RKO (cell line): ENCODE measurements at regions not wholly inside any gene's neighbourhood (a gene's known extent, or its start where the extent isn't known, plus 50 kb on each side); places are given as distances from the start of the nearest gene placed in this dataset.

Experiments
- DNase-seq: peaks from one replicate; pipeline ENCODE4 v3.0.0-alpha.2; 2016; ENCODE audit warnings: low spot score

DNA sequence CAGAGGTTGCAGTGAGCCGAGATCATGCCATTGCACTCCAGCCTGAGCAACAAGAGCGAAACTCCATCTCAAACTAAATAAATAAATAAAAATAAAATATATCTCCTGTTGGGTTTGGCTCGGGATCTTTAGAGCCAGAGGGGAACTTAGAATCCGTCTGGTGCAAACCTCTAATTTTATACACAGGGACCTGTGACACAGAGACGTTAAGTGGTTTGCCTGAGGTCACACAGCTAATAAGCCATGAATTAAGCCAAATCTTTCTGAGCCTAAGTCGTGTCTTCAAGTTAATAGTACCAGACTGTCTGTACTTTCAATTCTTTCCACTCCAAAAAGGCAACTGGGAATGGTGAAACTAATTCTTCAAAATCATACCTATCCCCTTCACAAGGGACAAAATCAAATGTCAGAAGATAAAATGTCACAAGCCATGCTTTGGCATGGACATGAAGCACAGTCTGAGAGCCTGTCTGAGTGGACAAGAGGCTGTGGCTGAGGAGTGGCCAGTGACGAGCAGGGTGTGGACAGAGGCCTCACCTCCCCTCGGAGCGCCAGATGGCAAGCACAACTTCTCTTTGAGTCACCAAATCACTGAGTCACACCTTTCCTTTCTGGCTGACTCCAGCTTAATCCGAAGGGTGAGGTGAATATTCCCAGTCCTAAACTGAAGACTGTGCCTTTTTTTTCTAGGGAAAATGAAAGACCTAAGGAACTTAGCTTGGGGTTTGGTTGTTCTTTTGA lies 177.4 kb downstream of the TFAP2A start:
- peak; percentile 89 for DNase-seq

DNA sequence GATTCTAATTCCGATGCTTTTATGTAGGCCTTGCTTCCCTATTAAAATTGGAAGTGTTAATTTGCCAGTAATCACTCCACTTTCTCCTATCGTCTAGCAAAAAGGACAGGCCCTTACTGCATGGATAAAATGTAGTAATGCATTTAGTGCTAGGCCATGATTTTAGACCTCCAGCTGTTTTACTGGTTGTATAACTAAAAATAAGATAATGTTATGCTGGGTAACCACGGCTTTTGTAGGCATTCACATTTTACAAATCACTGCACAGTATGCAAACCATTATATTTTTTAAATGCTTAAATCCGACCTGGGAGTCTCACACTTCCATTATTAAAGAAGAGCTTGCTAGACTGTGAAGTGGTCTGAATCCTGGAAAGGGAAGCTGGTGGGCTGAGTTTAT lies 179.5 kb downstream of the TFAP2A start:
- DNase-seq, result no peak

DNA sequence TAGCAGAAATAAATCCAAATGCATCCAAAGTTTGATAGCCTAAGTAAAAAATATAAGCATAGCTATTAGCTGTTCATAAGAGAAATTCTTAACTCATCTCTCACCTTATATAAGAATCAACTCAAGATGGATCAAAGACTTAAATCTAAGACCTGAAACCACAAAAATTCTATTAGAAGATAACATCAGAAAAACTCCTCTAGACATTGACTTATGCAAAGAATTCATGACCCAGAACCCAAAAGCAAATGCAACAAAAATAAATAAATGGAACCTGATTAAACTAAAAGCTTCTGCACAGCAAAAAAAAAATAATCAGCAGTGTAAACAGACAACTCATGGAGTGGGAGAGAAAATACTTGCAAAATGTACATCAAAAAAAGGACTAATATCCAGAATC lies 184.3 kb downstream of the TFAP2A start:
- no peak for DNase-seq

DNA sequence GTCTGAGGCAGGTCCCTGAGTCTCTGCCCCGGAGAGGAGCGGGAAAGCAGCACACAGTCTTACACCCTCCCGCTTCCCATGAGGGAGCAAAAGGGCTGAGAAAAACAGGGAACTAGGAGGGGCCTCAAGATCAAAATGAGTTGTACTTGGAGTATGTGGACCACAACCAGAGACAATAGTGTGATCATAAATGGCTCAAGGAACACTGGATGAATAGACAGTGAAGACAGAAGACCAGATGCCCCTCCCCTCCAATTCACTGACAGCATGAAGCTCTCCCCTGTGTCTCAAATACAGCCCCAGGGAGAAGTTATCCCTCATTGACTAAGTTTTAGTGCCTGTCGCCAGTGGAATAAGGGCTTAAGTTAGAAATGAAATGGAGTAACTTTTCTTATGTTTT lies 191.0 kb downstream of the TFAP2A start:
- DNase-seq, result no peak

DNA sequence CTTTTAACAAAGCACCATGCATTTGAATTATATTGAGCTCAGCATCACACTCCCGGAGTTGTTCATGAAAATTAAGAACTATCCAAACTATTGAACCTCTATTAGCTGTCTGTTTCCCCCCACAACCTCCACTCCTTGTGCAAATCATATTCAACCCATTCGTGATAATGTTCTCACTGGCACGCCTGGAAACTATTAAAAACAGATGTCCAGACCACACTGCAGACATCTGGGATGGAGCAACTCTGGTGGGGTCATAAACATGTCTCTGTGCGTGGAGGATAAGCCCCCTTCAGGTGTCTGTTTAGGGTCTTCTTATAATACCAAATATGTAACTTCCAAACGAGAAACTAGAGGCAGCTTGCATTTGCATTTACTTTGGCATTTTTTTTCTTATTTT lies 193.7 kb downstream of the TFAP2A start:
- no peak for DNase-seq

DNA sequence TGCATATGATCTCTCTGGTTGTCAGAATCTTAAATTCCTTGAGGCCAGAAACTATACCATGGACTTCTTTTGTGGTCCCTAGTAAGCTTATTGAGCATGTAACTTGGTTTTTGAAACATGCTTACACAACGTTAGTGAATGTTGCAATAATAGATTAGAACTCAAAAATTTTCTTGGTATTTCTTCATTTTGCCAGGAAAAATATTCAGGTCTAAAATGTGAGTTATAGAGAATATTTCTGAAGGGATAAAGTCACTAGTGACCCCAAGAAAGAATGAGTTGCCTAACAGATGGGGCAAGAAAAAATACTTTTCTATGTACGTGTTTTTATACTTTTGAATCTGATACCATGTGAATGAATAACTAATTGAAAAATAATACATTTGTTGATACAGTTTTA lies 195.4 kb downstream of the TFAP2A start:
- no peak for DNase-seq

DNA sequence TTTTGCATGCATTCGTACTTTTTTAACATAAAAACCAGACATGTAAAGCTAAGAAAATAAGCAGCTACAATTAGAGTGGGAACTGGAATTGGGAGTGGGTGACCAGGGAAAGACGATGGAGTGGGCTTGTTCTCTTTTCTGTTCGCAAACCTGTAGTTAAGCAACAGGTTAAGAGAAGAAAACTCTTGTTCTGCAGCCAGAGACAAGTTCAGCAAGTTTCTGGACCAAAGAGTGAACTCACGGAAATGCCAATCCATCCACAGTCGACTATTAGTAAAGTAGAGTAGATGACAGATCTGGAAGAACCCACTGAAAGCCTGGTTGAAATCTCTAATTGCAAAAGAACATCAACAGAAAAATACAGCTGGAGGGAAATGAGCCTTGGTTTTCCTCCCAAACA lies 197.8 kb downstream of the TFAP2A start:
- DNase-seq, result no peak

DNA sequence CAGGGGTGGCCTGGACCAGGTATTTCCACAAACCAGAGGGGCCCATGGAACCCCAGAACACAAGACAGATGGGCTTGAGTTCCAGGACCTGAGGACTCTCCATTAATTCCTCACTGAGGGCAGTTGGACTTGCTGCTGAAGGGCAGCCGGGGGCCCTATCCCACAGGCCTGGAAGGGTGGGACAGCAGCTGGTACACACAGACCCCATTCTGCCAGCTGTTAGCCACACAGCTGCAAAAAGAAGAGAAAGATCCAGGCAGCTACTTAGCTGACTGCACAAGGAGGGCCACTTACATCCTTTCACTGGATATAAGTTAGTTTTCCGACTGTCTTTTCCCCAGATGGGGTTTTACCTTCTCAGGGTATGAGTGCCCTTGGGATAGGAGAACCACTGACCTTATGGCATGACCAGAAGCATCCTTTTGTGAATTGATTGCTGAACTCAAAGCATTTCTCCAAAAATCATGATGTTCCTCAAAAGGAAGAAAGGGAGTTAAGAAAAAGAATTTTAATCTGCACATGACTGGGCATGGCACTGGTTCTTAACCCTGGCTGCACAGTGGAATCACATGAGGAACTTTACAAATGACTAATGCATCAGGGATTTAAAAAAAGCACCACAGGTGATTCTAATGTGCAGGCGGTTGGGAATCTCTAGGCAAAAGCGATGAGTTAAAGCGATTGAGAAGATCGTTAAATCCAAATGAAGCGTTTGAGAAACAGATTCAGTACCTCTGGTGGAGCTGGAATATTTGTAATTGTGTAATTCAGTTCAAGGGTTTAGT lies 199.4 kb downstream of the TFAP2A start:
- no peak for DNase-seq

DNA sequence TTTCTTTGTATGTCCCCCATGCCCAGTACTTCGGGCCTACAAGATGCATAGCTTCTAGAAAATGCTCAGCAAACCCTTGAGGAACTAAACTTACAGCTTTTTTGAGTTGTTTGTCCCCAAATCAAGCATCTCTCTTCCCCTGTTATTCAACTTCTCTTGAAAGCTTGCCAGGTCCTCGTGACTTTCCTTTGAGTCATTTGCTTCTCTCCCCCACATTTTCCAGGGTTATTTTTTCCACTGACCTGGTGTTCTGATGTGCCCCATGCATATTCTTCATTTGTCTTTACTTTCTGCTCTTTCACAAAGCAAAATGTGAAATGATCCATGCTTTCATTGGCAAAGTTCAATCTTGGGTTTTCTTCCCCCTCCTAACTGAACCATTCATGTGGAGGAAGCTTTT lies 204.8 kb downstream of the TFAP2A start:
- DNase-seq, result peak; percentile 42

DNA sequence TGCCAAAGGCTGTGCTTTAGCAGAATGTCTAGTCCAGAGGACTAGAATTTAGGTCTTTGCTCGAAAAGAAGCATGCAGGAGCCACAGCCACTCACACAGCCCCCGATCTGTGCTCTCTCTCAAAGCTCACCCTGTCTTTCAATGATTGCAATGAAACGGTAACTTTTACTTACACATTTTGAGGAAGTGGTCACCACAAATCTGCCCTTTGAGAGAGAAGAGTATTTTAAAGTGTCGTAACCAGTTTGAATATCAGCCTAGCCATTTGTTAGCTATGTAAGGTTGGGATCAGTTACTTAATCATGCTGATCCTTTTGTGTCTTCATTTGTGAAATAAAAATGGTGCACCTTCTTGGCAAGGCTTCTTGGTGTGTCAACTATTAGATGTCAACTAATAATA lies 209.0 kb downstream of the TFAP2A start:
- DNase-seq, result no peak

DNA sequence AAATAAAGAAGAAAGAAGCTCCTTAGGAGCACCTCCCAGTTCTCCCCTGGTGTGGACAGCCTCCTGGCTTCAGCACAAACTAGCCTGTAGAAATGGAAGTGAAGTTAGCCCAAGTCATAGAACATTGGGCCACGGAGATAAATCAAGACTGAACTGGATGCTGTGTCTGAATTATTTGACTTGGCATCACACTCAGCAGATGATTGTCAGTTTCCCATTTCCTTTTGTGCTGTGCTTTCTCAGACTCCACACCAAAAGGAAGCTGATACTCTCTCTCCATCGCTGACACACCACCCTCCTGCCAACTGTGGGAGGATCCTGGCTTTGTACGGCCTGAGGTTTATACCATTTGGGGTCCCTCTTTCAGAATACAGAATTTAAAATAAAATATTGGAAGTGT lies 209.8 kb downstream of the TFAP2A start:
- DNase-seq, result no peak

DNA sequence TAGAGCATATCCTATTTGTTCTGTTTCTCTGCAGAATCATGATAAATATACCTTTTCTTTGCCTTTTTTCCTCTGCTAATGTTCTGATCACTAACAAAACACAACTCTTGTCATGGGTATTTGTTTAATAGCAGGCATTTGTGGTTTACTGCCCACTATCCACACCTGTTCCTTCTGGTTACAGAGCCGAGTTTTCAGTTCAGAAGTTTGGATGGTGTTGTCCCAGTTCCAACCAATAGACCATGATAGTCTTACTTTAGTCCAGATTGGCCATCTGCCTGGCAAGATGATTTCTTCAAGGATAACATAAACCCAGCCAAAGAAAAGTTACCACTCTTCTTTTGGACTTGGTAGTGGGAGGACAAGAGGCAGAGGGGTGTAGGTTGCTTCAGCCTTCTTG lies 211.2 kb downstream of the TFAP2A start:
- no peak for DNase-seq

DNA sequence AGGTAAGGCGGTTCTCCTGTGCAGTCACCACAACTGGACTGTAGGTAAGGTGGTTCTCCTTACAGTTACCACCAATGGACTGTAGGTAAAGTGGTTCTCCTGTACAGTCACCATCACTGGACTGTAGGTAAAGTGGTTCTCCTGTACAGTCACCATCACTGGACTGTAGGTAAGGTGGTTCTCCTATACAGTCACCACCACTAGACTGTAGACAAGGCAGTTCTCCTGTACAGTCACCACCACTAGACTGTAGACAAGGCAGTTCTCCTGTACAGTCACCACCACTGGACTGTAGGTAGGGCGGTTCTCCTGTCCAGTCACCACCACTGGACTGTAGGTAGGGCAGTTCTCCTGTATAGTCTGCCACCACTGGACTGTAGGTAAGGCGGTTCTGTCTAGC lies 212.3 kb downstream of the TFAP2A start:
- no peak for DNase-seq

DNA sequence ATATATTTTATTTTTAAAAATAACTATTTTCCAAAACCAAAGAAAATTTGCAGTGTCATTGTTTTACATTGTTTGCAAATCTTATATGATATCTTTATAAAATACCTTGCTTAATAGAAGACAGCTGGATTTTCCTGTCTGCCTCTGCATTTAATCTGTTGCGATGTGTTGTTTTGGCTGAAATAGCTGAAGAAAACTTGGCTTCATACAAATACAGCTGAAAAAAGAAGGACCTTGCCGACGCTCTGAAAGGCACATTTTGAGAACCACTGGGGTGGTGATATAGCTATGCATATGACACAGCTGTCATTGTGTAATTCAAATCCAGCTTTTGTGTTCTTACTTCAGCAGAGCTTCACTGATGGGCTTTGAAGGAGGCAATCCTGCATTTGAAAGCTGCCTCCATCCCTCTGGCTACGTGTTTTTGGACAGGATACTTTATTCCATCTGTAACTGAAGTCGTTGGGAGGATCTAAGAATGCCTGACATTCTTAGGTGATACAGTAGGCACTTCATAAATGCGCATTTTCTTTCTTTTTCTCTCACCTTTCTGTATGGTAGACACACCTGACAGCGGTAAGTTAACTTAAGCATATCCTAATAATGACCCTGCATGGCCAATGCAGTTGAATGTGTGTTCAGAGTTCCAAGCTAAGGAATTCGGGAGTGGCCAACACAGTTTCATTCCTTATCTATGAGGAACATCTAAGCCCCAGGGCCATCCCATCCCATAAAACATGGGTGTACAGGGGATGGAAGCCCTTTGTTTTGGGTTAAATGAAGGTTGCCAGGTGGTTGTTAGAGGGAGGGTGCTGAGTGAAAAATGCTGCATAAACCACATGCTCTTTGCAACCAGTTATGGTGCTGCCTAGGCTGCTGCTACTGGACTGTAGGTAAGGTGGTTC lies 213.0 kb downstream of the TFAP2A start:
- no peak for DNase-seq

DNA sequence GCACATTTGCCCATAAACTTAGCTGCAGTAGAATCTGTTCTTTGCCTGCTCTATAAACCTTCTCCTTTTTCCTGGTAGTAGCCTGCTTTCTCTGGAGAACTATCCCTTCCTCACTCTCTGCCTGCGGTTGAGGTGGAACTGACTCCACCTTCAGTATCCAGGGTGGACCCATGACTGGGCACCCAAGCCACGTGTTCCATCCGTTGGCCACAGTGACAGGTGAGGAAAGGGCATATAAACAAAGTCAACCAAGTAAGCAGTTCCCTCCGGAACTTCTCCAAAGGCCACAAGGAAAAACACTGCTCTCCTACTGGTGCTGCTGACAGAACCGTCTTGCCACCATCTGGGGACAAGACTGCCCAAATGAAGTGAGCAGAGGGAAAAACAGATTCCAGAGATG lies 218.8 kb downstream of the TFAP2A start:
- DNase-seq, result no peak

DNA sequence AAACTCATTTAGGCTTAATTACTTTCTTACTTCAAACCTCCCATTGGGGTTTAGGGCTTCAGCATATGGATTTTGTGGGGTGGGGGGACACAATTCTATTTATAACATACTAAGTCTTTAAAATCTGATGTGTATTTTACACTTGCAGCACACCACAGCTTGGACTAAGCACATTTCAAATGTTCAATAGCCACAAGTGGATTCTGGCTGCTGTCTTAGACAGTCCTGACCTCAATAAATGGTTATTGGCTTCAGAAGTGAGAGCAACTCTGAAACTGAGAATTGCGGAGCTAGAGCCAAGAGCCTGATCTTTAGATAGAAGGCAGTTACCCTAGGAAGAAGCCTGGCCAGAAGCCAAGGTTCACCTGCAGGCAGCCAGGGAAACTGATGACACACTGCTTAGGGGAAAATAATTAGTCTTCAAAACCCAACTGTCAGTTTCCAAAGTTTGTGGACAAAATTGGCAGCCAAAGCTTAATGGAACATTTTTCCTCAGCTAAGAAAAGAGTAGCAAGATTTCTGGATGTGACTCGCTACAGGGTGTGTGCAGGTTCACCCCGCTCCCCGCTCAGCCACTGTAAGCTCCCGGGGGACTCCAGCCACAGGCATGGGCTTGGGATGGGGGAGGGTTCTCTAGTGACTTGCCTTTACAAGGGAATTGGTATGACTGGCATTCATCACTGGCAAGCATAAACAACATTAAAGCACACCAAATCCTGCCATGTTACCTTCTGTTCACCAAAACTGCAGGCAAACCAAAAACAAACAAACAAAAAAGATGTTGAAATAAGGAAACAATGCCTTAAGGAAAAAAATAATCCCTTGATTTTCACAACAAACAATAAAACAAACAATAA lies 219.8 kb downstream of the TFAP2A start:
- DNase-seq, result no peak

DNA sequence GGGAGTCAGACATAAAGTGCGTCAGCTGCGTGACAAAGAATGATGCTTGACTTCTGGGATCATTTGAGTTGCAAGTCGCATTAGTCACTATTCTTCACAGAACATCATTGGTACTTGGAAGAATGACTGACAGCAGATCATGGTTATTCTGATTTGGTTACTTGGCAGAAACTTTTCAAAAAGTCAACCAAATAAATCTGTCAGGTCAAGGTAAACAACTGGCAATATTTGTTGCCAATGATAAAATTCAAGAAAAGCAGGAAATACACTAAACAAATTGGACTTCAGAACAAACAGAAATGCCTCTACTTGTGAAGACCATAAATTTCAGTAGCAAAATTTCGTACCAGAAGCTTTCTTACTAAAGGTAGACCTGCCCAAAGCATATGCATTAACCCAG lies 221.6 kb downstream of the TFAP2A start:
- DNase-seq, result peak; percentile 4

DNA sequence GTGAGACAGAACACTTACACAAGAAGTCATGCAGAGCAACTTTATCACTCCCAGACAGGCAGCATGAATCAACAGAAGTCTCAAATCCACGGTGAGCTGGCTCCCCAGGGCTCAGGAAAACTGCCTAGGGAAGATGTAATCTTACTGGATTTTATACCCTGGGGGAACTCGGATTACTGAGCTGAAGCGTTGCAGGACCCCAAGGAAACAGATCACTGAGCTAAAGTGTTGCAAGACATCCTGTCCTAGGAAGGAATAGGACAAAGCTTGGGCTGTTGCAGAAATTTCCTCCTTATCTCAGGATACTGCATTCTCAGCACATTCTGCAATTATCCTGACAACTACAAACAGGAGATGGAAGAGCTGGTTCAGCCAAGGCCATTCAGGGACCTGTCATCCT lies 224.8 kb downstream of the TFAP2A start:
- DNase-seq, result no peak

DNA sequence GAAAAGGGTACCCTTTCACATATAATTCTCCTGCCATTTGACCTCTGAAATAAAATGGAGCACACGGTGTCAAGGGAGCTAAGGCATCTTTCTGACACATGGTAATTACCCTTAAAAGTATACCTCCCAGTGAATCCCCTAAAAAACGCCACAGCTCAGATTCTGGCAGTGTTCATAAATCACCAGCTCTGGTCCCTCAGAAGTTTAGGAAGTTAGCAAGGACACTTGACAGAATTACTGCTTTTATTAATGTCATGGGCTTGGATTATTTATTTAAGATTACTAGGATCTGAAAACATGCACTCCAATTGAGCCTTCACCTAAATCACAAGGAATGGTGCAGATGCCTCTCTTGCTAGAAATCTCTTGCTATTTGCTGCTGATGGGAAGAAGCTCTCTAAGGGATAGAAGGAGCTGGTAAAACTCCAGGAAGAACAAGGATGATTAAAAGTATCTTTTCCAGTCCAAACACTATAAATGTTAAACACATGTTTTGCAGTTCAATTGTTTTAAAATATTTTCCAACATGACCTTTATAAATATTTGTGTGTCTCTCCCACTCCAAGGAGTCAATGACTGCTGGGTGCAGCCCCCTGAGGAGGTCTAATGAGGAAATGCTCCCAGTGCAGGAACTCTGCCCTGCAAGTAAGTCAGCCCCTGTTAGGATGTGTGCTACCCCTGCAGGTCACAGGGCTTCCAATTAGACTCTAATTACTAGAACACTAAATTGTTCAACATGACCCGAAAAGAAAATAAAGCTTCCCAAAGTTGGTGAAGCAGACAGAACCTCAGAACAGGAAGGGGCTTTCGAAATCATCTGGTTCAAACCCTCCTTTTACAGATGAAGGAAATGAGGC lies 230.3 kb downstream of the TFAP2A start:
- DNase-seq, result no peak

DNA sequence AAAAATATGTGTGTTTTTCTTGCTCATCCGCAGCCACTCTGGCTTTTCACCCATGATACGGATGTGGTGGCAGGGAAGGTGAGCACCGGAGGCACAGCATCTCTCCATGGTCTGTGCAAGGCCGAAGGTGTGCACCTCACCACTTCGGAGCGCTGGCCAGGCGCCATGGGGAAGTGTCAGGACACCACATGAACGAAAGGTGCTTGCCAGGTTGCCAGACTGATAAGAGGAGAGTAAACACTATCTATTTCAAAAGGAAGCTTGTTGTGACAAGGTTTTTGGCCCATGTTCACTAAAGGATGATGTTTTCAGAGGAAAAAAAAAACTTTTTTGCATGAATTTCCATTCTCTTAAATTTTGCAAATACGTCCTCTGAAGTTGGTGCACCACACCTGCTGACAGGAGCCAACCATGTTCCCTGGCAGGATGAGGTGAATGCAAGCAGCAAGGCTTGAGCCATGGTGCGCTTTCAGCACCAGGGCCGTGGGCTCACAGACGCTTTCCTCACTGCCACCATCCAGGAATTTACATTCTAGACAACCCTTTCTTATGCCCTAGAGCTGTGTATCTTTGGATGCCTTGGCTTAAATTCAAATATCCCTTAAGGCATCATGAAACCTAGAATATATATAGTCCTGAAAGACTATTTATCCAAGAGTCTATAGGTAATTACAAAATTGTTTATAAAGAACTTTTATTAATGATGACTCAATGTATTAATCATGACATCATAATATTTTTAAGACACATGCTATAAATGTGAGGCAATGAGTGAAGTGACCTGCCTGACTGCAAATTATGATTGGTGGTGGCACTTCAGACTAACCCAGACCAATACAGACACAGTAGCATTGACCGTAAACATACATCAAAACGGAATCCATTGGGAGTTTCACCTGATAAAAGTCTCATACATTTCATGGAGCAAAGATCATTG lies 234.5 kb downstream of the TFAP2A start:
- no peak for DNase-seq
